ENCODE measurements at regions not wholly inside any gene's neighbourhood (a gene's known extent, or its start where the extent isn't known, plus 50 kb on each side); places are given as distances from the start of the nearest gene placed in this dataset.
A peak's percentile ranks its signal among the peaks of the same experiment; 100 is the strongest.

DNA sequence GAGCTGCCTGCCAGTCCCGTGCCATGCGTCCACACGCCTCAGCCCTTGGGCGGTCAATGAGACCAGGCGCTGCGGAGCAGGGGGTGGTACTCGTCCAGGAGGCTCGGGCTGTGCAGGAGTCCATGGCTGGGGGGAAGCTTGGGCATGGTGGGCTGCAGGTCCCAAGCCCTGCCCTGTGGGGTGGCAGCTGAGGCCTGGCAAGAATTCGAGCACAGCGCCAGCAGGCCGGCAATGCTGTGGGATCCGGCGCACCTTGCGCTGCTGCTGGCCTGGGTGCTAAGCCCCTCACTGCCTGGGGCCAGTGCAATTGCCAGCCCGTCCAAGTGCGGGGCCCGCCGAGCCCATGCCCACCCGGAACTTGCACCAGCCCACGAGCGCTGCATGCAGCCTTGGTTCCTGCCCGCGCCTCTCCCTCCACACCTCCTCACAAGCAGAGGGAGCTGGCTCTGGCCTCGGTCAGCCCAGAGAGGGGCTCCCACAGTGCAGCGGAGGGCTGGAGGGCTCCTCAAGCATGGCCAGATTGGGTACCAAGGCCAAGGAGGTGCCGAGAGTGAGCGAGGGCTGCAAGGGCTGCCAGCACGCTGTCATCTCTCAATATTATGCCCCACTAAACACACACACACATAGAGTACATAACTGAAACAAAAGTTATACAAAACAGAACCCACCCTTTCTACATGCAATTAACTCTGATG is 307.7 kb downstream of the LMO4 start:
- in situ Hi-C loops (cut with HindIII; ENCODE audit: low pct_unique_long_range_greater_than_20kb, low sequenced_read_pairs) = no loop called here
- DNase-seq (ENCODE audit: low read depth in 1 of 2, low spot score in 1 of 2) = no peak
- TF ChIP-seq JUND (IDR thresholded peaks at IDR 0.05; ENCODE audit: low read depth) = no peak

DNA sequence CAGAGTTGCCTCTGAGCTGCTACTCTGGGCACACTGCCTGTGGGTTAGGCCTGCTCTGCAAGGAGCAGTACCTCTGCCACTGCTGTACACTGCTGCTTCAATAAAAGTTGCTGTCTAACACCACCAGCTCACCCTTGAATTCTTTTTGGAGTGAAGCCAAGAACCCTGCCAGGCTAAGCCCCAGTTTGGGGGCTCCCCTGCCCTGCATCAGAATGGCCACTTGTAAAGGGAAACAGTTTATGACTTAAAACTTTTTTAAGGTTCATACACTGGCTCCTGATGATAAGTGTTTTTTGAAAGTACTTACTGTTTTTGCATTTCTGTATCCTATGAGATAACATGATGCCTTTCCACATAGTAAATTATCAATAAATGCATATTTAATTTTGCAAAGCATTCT is 310.0 kb downstream of the LMO4 start:
- no peak for TF ChIP-seq JUND (IDR thresholded peaks at IDR 0.05; ENCODE audit: low read depth)
- in situ Hi-C loops (cut with HindIII; ENCODE audit: low pct_unique_long_range_greater_than_20kb, low sequenced_read_pairs) = no loop called here
- DNase-seq (ENCODE audit: low read depth in 1 of 2, low spot score in 1 of 2) = no peak

DNA sequence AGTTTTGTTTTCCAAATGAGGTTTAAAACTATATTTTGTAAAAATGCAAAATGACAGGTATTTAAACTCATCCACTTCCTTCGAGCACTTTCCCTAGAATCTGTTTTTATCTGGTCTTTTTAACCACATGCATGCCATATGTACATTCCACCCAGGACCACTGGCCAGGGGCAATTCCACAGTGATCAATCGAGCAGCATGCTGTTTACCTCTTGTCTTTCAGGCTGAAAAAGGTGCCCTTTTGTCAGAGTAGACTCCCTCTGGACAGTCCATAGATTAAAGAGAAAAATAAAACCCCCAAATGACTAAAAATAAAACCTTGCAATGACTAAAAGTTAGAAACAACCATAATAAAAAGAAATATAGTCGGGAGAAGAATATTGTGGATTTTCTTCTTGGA is 313.3 kb downstream of the LMO4 start:
- DNase-seq (ENCODE audit: low read depth in 1 of 2, low spot score in 1 of 2) = no peak
- no peak for TF ChIP-seq JUND (IDR thresholded peaks at IDR 0.05; ENCODE audit: low read depth)
- in situ Hi-C loops (cut with HindIII; ENCODE audit: low pct_unique_long_range_greater_than_20kb, low sequenced_read_pairs) = no loop called here

DNA sequence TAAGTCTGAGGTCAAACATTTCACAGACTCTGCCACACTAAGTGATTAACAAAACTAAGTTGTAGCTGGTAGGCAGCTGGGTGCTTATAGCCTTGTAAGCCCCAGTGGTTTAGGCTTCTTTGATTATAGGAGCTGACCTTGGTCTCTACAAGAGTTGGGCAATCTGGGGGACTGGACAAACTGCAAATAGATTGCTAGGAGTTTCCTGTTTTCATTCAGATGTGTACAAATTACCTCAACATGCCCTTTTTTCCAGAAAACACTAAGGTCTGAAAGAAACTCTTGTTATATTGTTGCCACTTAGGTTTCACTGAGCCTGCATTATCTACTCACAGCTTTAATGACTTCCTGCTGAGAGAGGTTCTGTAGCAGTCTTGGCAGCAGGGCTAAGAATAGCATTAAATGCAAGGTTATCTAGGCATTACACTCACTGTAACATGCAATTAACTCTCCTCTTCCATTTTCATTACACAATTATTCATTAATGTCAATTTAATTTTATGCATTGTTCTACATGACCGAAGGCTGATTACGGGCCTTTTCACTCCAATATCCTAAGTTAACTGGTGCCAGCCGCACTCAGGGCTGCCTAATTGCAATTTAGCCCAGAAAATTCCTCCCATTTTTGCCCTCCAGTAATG is 314.0 kb downstream of the LMO4 start:
- TF ChIP-seq JUND (IDR thresholded peaks at IDR 0.05; ENCODE audit: low read depth) = no peak
- in situ Hi-C loops (cut with HindIII; ENCODE audit: low pct_unique_long_range_greater_than_20kb, low sequenced_read_pairs) = no loop called here
- DNase-seq (ENCODE audit: low read depth in 1 of 2, low spot score in 1 of 2) = peak in 1 of 2 experiments; percentile 9

DNA sequence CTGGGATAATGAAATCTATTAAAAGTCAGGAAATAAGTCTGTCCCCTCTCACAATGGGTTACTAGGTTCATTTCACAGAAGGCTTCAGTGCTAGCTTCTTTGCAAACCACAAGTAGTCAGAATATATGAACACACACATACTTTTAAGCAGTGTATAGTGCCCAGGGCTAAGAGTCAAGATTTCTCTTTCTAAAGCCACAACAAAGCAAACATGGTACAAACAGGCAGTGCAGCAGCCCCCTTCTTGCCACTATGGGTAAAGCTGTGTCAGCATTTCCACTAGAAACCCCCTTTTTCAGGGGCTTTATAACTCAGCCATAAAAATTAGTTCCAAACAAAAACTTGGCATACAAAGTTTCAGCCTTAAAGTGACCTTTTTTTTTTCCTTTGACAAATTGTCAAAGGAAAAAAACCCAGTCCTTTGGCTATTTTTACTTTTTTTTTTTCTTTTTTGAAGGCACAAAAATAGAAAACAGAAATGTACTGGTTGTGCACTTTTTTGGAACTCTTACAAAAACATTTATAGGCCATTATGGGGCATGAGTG is 315.4 kb downstream of the LMO4 start:
- in situ Hi-C loops (cut with HindIII; ENCODE audit: low pct_unique_long_range_greater_than_20kb, low sequenced_read_pairs) = no loop called here
- TF ChIP-seq JUND (IDR thresholded peaks at IDR 0.05; ENCODE audit: low read depth) = no peak
- peak in 1 of 2 experiments; percentile 57 for DNase-seq (ENCODE audit: low read depth in 1 of 2, low spot score in 1 of 2)

DNA sequence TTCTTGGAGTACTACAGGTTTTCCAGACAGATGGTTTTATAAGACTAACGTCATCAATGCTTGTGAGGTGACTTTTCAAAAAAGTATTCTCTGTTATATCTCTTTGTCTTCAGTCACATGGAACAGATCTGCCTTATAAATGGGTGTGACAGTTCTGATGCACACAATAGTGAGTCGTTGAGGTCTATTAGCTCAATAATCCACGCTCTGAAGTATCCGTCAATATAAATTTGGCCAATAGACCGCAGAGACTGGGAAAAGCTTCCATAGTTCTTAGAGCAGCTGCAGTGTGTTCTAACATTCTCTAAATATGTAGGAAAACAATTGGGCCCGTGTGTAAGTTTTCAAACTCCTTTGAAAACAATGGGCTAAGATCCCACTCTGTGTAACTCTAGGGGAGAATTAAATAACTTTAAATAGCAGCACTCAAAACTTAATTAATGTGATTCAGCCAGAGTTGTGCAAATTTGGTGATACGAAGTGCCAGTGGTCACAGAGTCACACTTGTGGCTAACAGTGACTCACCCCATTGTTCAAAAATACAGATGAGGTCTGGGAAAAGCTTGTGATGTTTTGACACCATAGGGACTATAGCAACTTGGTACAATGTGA is 316.0 kb downstream of the LMO4 start:
- DNase-seq (ENCODE audit: low read depth in 1 of 2, low spot score in 1 of 2) = no peak
- in situ Hi-C loops (cut with HindIII; ENCODE audit: low pct_unique_long_range_greater_than_20kb, low sequenced_read_pairs) = no loop called here
- TF ChIP-seq JUND (IDR thresholded peaks at IDR 0.05; ENCODE audit: low read depth) = no peak

DNA sequence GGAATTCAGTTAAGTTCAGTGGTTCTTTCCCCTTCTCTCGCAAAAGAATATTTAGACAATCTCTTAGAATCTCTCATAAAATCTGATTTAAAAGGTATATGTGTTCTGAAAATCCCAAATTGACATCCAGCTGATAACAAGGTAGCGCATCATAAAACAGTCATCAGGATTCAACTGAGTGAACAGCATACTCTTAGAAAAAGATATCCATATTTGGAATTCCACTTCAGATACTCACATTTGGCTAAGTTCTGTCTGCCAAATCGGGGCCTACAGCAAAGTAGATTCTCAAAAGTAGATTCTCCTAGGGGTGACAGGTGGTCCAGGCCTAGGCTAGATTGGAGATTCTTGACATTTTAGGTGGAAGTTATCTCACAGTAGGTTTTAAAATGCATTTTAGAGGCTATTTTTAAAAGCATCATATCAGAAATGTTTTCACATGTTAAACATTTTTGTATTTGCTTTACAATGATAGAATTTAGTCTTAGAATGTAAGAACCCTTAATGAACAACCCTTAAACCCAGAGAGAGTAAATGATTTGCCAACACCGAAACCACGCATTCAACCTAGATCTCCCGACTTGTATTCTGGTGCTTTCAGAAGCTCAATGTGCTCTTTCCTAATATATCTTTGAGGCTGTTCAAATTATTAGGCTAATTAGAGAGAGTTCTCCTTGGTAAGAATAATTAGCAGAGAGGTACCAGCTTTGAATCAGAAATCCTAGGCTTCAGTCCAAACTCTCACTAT is 318.9 kb downstream of the LMO4 start:
- in situ Hi-C loops (cut with HindIII; ENCODE audit: low pct_unique_long_range_greater_than_20kb, low sequenced_read_pairs) = no loop called here
- no peak for TF ChIP-seq JUND (IDR thresholded peaks at IDR 0.05; ENCODE audit: low read depth)
- no peak for DNase-seq (ENCODE audit: low read depth in 1 of 2, low spot score in 1 of 2)

DNA sequence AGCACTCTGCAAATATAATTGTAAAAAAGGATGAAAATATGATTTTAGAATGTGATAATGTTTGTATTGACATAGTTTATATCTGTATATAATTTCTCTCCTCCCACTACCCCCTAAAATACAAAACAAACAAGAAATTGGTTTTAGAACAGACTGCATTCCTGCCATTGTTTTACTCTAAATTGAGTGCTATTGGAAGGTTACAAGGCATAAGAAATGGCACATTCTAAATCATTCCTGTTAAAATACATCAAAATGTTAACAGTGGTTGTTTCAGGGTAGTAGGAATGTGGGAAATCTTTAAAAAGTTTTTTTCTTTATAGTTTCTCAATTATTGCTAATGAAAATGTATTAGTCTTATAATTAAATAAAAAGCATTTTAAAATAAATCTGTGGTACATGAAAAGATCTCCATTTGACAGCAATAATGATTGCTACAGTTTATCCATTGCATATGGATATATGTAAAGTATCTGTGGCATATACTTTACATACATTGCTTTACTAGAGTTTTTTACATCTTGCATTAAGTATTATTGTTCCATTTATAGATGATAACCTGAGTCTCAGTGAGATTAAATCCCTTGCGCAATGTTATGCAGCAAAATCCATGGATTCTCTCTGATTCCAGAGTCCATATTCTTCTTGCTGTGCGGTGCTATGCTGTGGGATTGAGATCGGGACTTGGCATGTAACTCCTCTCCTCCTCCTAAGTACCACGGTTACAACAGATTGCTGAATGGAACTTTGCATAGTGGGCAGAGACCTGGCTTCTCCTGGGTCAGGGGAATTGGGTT is 319.8 kb downstream of the LMO4 start:
- in situ Hi-C loops (cut with HindIII; ENCODE audit: low pct_unique_long_range_greater_than_20kb, low sequenced_read_pairs) = no loop called here
- DNase-seq (ENCODE audit: low read depth in 1 of 2, low spot score in 1 of 2) = no peak
- no peak for TF ChIP-seq JUND (IDR thresholded peaks at IDR 0.05; ENCODE audit: low read depth)

DNA sequence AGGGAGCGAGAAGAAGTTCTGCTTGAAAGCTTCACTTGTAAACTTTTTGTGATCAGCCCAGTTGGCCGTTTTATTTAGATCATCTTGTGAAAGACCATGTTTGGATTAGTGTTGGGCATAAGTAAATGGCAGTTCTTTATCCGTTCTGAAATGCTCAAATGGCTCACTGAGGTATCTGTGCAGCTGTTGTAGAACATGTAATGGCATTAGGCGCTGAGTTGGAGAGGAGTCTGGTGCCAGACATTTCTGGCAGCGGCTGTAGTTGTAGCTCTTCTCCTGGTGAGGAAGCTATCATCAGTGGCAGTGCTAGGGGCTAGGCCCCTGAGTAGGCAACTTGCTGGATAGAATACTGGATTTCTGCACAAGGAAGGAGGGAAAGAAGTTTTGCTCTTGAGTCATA is 321.6 kb downstream of the LMO4 start:
- no peak for TF ChIP-seq JUND (IDR thresholded peaks at IDR 0.05; ENCODE audit: low read depth)
- DNase-seq (ENCODE audit: low read depth in 1 of 2, low spot score in 1 of 2) = no peak
- in situ Hi-C loops (cut with HindIII; ENCODE audit: low pct_unique_long_range_greater_than_20kb, low sequenced_read_pairs) = no loop called here

DNA sequence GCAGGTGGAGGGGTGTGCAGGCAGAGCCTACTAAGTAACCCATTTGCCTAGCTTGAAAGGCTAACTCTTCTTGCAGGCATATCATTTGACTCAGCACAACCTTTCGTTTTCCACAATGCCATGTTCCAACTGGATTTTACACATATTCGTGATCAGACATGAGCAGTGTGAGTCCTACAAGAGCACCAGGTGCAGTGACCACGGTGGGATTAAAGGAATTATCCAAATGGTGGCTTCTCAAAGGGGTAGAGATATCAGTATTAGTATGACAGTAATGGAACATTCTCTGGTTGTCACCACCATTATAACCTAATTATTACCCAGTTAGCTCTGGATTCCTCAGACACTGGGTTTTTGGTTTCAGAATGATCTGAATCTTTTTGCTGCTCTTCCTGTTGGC is 323.5 kb downstream of the LMO4 start:
- no peak for DNase-seq (ENCODE audit: low read depth in 1 of 2, low spot score in 1 of 2)
- in situ Hi-C loops (cut with HindIII; ENCODE audit: low pct_unique_long_range_greater_than_20kb, low sequenced_read_pairs) = no loop called here
- TF ChIP-seq JUND (IDR thresholded peaks at IDR 0.05; ENCODE audit: low read depth) = no peak

DNA sequence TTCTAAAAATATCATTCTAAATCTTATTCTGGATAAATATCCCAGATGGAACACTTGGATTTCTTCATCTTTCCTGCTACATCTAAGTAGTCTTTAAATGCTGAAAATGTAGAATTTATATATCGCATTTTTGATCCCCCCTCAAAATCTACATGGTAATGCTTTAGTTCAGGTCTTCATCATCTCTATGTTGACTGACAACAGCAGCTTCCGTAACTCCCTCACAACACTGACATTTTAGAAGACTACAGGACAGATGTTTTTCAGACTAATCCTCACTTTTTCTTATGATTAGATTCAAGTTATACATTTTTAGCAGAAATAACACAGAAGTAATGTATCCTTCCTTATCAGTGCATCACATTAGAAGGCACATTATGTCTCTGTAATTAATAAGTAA is 336.5 kb downstream of the LMO4 start:
- TF ChIP-seq JUND (IDR thresholded peaks at IDR 0.05; ENCODE audit: low read depth) = no peak
- no peak for DNase-seq (ENCODE audit: low read depth in 1 of 2, low spot score in 1 of 2)
- in situ Hi-C loops (cut with HindIII; ENCODE audit: low pct_unique_long_range_greater_than_20kb, low sequenced_read_pairs) = no loop called here

DNA sequence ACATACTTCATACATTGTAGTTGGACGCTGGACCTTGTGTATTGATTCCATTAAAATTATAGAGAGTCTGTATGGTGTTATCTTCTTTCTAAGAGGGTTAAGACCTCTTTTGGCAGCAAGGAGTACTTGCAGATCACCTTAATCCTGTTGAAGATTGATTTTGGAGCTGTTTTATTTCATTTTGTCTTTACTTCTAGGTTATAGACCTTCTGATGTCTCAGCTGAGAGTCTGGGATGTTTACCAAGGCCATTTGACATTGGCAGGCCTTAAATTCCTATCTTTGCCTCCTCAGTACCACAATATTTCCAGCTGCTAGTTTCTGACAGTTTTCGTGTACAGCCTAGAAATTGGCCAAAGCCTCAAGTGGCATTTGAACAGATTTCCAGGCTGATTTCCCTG is 338.0 kb downstream of the LMO4 start:
- DNase-seq (ENCODE audit: low read depth in 1 of 2, low spot score in 1 of 2) = no peak
- no peak for TF ChIP-seq JUND (IDR thresholded peaks at IDR 0.05; ENCODE audit: low read depth)
- in situ Hi-C loops (cut with HindIII; ENCODE audit: low pct_unique_long_range_greater_than_20kb, low sequenced_read_pairs) = no loop called here

Data from T47D (cell line).